Stimulated activated effector memory CD8-positive, alpha-beta T cell treated with anti-CD3 and anti-CD28 coated beads, Interleukin-12 subunit alpha, Interleukin-12 subunit beta, amount 100 ng/mL, for 72 hours (primary cell): ENCODE measurements at regions not wholly inside any gene's neighbourhood (a gene's known extent, or its start where the extent isn't known, plus 50 kb on each side); places are given as distances from the start of the nearest gene placed in this dataset.
"Not testable (repeated sequence)": the region's sequence is repeated elsewhere in the genome, so short reads cannot be mapped to it uniquely, and the experiment has no call there.

Source experiments
- ATAC-seq: fragments of 150-1000 bp; cut with Tn5 transposase; 2 replicates; pipeline ENCODE4 v1.10.0; 2021
- DNase-seq, 2 donors: peaks; one replicate each; pipeline ENCODE4 v3.0.0; 2021 to 2022; ENCODE audit warnings: low spot score in 2 of 2
- H3K27ac Mint-ChIP-seq: one replicate; pipeline ENCODE4 v1.8.0; 2022; ENCODE audit warnings: mild to moderate bottlenecking, mixed read lengths
- H3K36me3 Mint-ChIP-seq: one replicate; pipeline ENCODE4 v1.8.0; 2022; ENCODE audit warnings: mild to moderate bottlenecking, mixed read lengths
- H3K4me1 Mint-ChIP-seq: one replicate; pipeline ENCODE4 v1.8.0; 2022; ENCODE audit warnings: mixed read lengths
- H3K4me3 Mint-ChIP-seq: one replicate; pipeline ENCODE4 v1.8.0; 2022; ENCODE audit warnings: mild to moderate bottlenecking, mixed read lengths
- H3K9me3 Mint-ChIP-seq: one replicate; pipeline ENCODE4 v1.8.0; 2022; ENCODE audit warnings: mixed read lengths

- DNase-seq (no peak), ATAC-seq (no peak)
- Mint-ChIP-seq H3K4me1 (no peaks in the 10 kb centered on the region), H3K4me3 (no peak overlapping the region), H3K9me3 (peaks cover 23% of the 10 kb centered on the region), H3K36me3 (no peaks in the 10 kb centered on the region), H3K27ac (no peak overlapping the region)
These were observed 339.0 kb upstream of the KIF2B start for GRCh38 chr17:53483704-53484103.

GRCh38 chr17:53475002-53475401, 347.7 kb upstream of the KIF2B start:
- Mint-ChIP-seq H3K36me3 (no peaks in the 10 kb centered on the region), H3K4me3 (no peak overlapping the region), H3K4me1 (no peaks in the 10 kb centered on the region), H3K9me3 (peaks cover 13% of the 10 kb centered on the region), H3K27ac (no peak overlapping the region)
- DNase-seq (no peak), ATAC-seq (no peak)

GRCh38 chr17:53472586-53472985, 350.1 kb upstream of the KIF2B start:
- Mint-ChIP-seq H3K4me1 (no peaks in the 10 kb centered on the region), H3K4me3 (no peak overlapping the region), H3K9me3 (peaks cover 11% of the 10 kb centered on the region), H3K36me3 (no peaks in the 10 kb centered on the region), H3K27ac (no peak overlapping the region)
- ATAC-seq (no peak), DNase-seq (no peak)

- Mint-ChIP-seq H3K4me1 (no peaks in the 10 kb centered on the region), H3K9me3 (peaks cover 7% of the 10 kb centered on the region), H3K36me3 (no peaks in the 10 kb centered on the region), H3K27ac (no peak overlapping the region), H3K4me3 (no peak overlapping the region)
- ATAC-seq = no peak
- DNase-seq = no peak
These were observed 351.2 kb upstream of the KIF2B start for GRCh38 chr17:53471514-53471913.

- H3K27ac Mint-ChIP-seq = no peak overlapping the region
- no peaks in the 10 kb centered on the region for H3K36me3 Mint-ChIP-seq
- ATAC-seq (no peak), DNase-seq (no peak)
- peaks cover 5% of the 10 kb centered on the region for H3K9me3 Mint-ChIP-seq
- no peaks in the 10 kb centered on the region for H3K4me1 Mint-ChIP-seq
- H3K4me3 Mint-ChIP-seq = no peak overlapping the region
These were observed 352.1 kb upstream of the KIF2B start for GRCh38 chr17:53470626-53471025.

GRCh38 chr17:53466733-53467132, 356.0 kb upstream of the KIF2B start:
- Mint-ChIP-seq H3K9me3 (peaks cover 5% of the 10 kb centered on the region), H3K36me3 (no peaks in the 10 kb centered on the region), H3K27ac (no peak overlapping the region), H3K4me3 (no peak overlapping the region), H3K4me1 (no peaks in the 10 kb centered on the region)
- ATAC-seq (no peak), DNase-seq (no peak)

GRCh38 chr17:53464396-53464795, 358.3 kb upstream of the KIF2B start:
- not testable (repeated sequence) for H3K9me3 Mint-ChIP-seq, H3K36me3 Mint-ChIP-seq, H3K27ac Mint-ChIP-seq, H3K4me3 Mint-ChIP-seq, ATAC-seq, H3K4me1 Mint-ChIP-seq, DNase-seq

GRCh38 chr17:53463363-53463762, 359.4 kb upstream of the KIF2B start:
- ATAC-seq (no peak), DNase-seq (no peak)
- H3K9me3 Mint-ChIP-seq = peaks cover 2% of the 10 kb centered on the region
- H3K4me1 Mint-ChIP-seq = no peaks in the 10 kb centered on the region
- H3K4me3 Mint-ChIP-seq = no peak overlapping the region
- no peaks in the 10 kb centered on the region for H3K36me3 Mint-ChIP-seq
- no peak overlapping the region for H3K27ac Mint-ChIP-seq

- H3K36me3 Mint-ChIP-seq = no peaks in the 10 kb centered on the region
- DNase-seq (no peak), ATAC-seq (no peak)
- H3K27ac Mint-ChIP-seq = no peak overlapping the region
- H3K4me1 Mint-ChIP-seq = no peaks in the 10 kb centered on the region
- H3K4me3 Mint-ChIP-seq = no peak overlapping the region
- peaks cover 2% of the 10 kb centered on the region for H3K9me3 Mint-ChIP-seq
These were observed 360.3 kb upstream of the KIF2B start for GRCh38 chr17:53462393-53462811.

GRCh38 chr17:53455943-53456342, 366.8 kb upstream of the KIF2B start:
- DNase-seq, H3K4me1 Mint-ChIP-seq, ATAC-seq, H3K27ac Mint-ChIP-seq, H3K4me3 Mint-ChIP-seq, H3K36me3 Mint-ChIP-seq: not testable (repeated sequence)
- H3K9me3 Mint-ChIP-seq = peaks cover 15% of the 10 kb centered on the region

- no peaks in the 10 kb centered on the region for H3K4me1 Mint-ChIP-seq
- no peak overlapping the region for H3K27ac Mint-ChIP-seq
- no peak overlapping the region for H3K4me3 Mint-ChIP-seq
- H3K9me3 Mint-ChIP-seq = peaks cover 14% of the 10 kb centered on the region
- no peaks in the 10 kb centered on the region for H3K36me3 Mint-ChIP-seq
- DNase-seq = no peak
- no peak for ATAC-seq
These were observed 368.4 kb upstream of the KIF2B start for GRCh38 chr17:53454337-53454736.

GRCh38 chr17:53449324-53449723, 373.4 kb upstream of the KIF2B start:
- no peak for DNase-seq
- H3K36me3 Mint-ChIP-seq = no peaks in the 10 kb centered on the region
- no peak overlapping the region for H3K4me3 Mint-ChIP-seq
- peaks cover 18% of the 10 kb centered on the region for H3K9me3 Mint-ChIP-seq
- no peak overlapping the region for H3K27ac Mint-ChIP-seq
- H3K4me1 Mint-ChIP-seq = no peaks in the 10 kb centered on the region
- no peak for ATAC-seq

GRCh38 chr17:53428913-53429312, 393.8 kb upstream of the KIF2B start:
- no peak overlapping the region for H3K4me3 Mint-ChIP-seq
- DNase-seq (no peak), ATAC-seq (no peak)
- no peaks in the 10 kb centered on the region for H3K4me1 Mint-ChIP-seq
- H3K36me3 Mint-ChIP-seq = no peaks in the 10 kb centered on the region
- no peak overlapping the region for H3K27ac Mint-ChIP-seq
- peaks cover 15% of the 10 kb centered on the region for H3K9me3 Mint-ChIP-seq

GRCh38 chr17:53426505-53426904, 396.2 kb upstream of the KIF2B start:
- DNase-seq = no peak
- Mint-ChIP-seq H3K4me1 (no peaks in the 10 kb centered on the region), H3K9me3 (peaks cover 17% of the 10 kb centered on the region)

GRCh38 chr17:53420035-53420641, 402.6 kb upstream of the KIF2B start:
- H3K4me1 Mint-ChIP-seq = no peaks in the 10 kb centered on the region
- H3K9me3 Mint-ChIP-seq = peaks cover 11% of the 10 kb centered on the region
- H3K4me3 Mint-ChIP-seq = no peak overlapping the region
- ATAC-seq (no peak), DNase-seq (no peak)
- H3K27ac Mint-ChIP-seq = no peak overlapping the region
- H3K36me3 Mint-ChIP-seq = no peaks in the 10 kb centered on the region

More at GRCh38 chr17:53426505-53426904, 396.2 kb upstream of the KIF2B start:
- Mint-ChIP-seq H3K27ac (no peak overlapping the region), H3K36me3 (no peaks in the 10 kb centered on the region), H3K4me3 (no peak overlapping the region)
- ATAC-seq = no peak

GRCh38 chr17:53409588-53409987, 413.1 kb upstream of the KIF2B start:
- Mint-ChIP-seq H3K9me3 (peaks cover 16% of the 10 kb centered on the region), H3K36me3 (no peaks in the 10 kb centered on the region), H3K4me3 (no peak overlapping the region), H3K4me1 (no peaks in the 10 kb centered on the region), H3K27ac (no peak overlapping the region)
- no peak for ATAC-seq
- no peak for DNase-seq

GRCh38 chr17:53406907-53407306, 415.8 kb upstream of the KIF2B start:
- H3K4me3 Mint-ChIP-seq = no peak overlapping the region
- H3K9me3 Mint-ChIP-seq = peaks cover 15% of the 10 kb centered on the region
- ATAC-seq (no peak), DNase-seq (no peak)
- H3K27ac Mint-ChIP-seq = no peak overlapping the region
- H3K36me3 Mint-ChIP-seq = no peaks in the 10 kb centered on the region
- H3K4me1 Mint-ChIP-seq = no peaks in the 10 kb centered on the region
